ENCODE measurements at regions not wholly inside any gene's neighbourhood (a gene's known extent, or its start where the extent isn't known, plus 50 kb on each side); places are given as distances from the start of the nearest gene placed in this dataset.

GRCh38 chr6:84862843-84863242 lies 98.4 kb upstream of the TBX18 start:
- Histone ChIP-seq H3K27me3 (ENCODE audit: control insufficient read depth in 3 of 3, insufficient read depth in 3 of 3, low read length in 2 of 3) (no peaks in the 10 kb centered on the region), H3K4me1 (ENCODE audit: control insufficient read depth in 5 of 5, insufficient read depth in 5 of 5, low read length in 5 of 5) (no peaks in the 10 kb centered on the region), H3K9me3 (ENCODE audit: control insufficient read depth in 4 of 4, insufficient read depth in 3 of 4, low read length in 3 of 4) (no peaks in the 10 kb centered on the region), H3K9ac (ENCODE audit: insufficient read depth in 1 of 2, low read length in 2 of 2) (no peak overlapping the region), H3K27ac (ENCODE audit: low read depth in 1 of 2, low read length in 1 of 2) (no peak overlapping the region), H3K4me3 (no peak overlapping the region), H3K36me3 (ENCODE audit: control insufficient read depth in 4 of 4, insufficient read depth in 4 of 4, low read length in 4 of 4) (no peaks in the 10 kb centered on the region)
- no peak for ATAC-seq (ENCODE audit: insufficient read depth, low FRiP score)
- 45 to 82% methylated on average over 1 of the region's 1 CpG for WGBS, 2 donors
- no peak for TF ChIP-seq CTCF (IDR thresholded peaks at IDR 0.05; ENCODE audit: control extremely low read depth, extremely low read depth)
- no peak for DNase-seq

GRCh38 chr6:84860920-84861319 lies 96.5 kb upstream of the TBX18 start:
- H3K9ac ChIP-seq (ENCODE audit: insufficient read depth in 1 of 2, low read length in 2 of 2), result no peak overlapping the region
- H3K9me3 ChIP-seq (ENCODE audit: control insufficient read depth in 4 of 4, insufficient read depth in 3 of 4, low read length in 3 of 4), result no peaks in the 10 kb centered on the region
- DNase-seq, result no peak
- H3K27me3 ChIP-seq (ENCODE audit: control insufficient read depth in 3 of 3, insufficient read depth in 3 of 3, low read length in 2 of 3), result no peaks in the 10 kb centered on the region
- H3K36me3 ChIP-seq (ENCODE audit: control insufficient read depth in 4 of 4, insufficient read depth in 4 of 4, low read length in 4 of 4), result no peaks in the 10 kb centered on the region
- WGBS, 2 donors, result 81 to 83% methylated on average over 2 of the region's 2 CpGs
- no peak overlapping the region for H3K27ac ChIP-seq (ENCODE audit: low read depth in 1 of 2, low read length in 1 of 2)
- H3K4me1 ChIP-seq (ENCODE audit: control insufficient read depth in 5 of 5, insufficient read depth in 5 of 5, low read length in 5 of 5), result no peaks in the 10 kb centered on the region
- TF ChIP-seq CTCF (IDR thresholded peaks at IDR 0.05; ENCODE audit: control extremely low read depth, extremely low read depth), result no peak
- ATAC-seq (ENCODE audit: insufficient read depth, low FRiP score), result no peak
- H3K4me3 ChIP-seq, result no peak overlapping the region

GRCh38 chr6:84860509-84860908 lies 96.1 kb upstream of the TBX18 start:
- DNase-seq (no peak), ATAC-seq (ENCODE audit: insufficient read depth, low FRiP score) (no peak)
- Histone ChIP-seq H3K36me3 (ENCODE audit: control insufficient read depth in 4 of 4, insufficient read depth in 4 of 4, low read length in 4 of 4) (no peaks in the 10 kb centered on the region), H3K27me3 (ENCODE audit: control insufficient read depth in 3 of 3, insufficient read depth in 3 of 3, low read length in 2 of 3) (no peaks in the 10 kb centered on the region), H3K9ac (ENCODE audit: insufficient read depth in 1 of 2, low read length in 2 of 2) (no peak overlapping the region), H3K4me1 (ENCODE audit: control insufficient read depth in 5 of 5, insufficient read depth in 5 of 5, low read length in 5 of 5) (no peaks in the 10 kb centered on the region), H3K4me3 (no peak overlapping the region), H3K9me3 (ENCODE audit: control insufficient read depth in 4 of 4, insufficient read depth in 3 of 4, low read length in 3 of 4) (no peaks in the 10 kb centered on the region), H3K27ac (ENCODE audit: low read depth in 1 of 2, low read length in 1 of 2) (no peak overlapping the region)
- WGBS, 2 donors, result 84 to 85% methylated on average over 6 of the region's 6 CpGs
- TF ChIP-seq CTCF (IDR thresholded peaks at IDR 0.05; ENCODE audit: control extremely low read depth, extremely low read depth), result no peak

- no peak for DNase-seq
- 49 to 51% methylated on average over 8 of the region's 8 CpGs for WGBS, 2 donors
Measured at GRCh38 chr6:84854811-84855400, 90.5 kb upstream of the TBX18 start.

More at GRCh38 chr6:84854811-84855400, 90.5 kb upstream of the TBX18 start:
- no peaks in the 10 kb centered on the region for H3K4me1 ChIP-seq (ENCODE audit: control insufficient read depth in 5 of 5, insufficient read depth in 5 of 5, low read length in 5 of 5)
- no peaks in the 10 kb centered on the region for H3K9me3 ChIP-seq (ENCODE audit: control insufficient read depth in 4 of 4, insufficient read depth in 3 of 4, low read length in 3 of 4)
- no peaks in the 10 kb centered on the region for H3K27me3 ChIP-seq (ENCODE audit: control insufficient read depth in 3 of 3, insufficient read depth in 3 of 3, low read length in 2 of 3)
- no peak for TF ChIP-seq CTCF (IDR thresholded peaks at IDR 0.05; ENCODE audit: control extremely low read depth, extremely low read depth)
- no peaks in the 10 kb centered on the region for H3K36me3 ChIP-seq (ENCODE audit: control insufficient read depth in 4 of 4, insufficient read depth in 4 of 4, low read length in 4 of 4)
- no peak overlapping the region for H3K4me3 ChIP-seq
- no peak for ATAC-seq (ENCODE audit: insufficient read depth, low FRiP score)
- H3K27ac ChIP-seq (ENCODE audit: low read depth in 1 of 2, low read length in 1 of 2), result no peak overlapping the region
- H3K9ac ChIP-seq (ENCODE audit: insufficient read depth in 1 of 2, low read length in 2 of 2), result no peak overlapping the region

All from lung (tissue), 11 donors.